HG03097 (cell line): ENCODE measurements at regions not wholly inside any gene's neighbourhood (a gene's known extent, or its start where the extent isn't known, plus 50 kb on each side); places are given as distances from the start of the nearest gene placed in this dataset.
"Not testable (repeated sequence)": the region's sequence is repeated elsewhere in the genome, so short reads cannot be mapped to it uniquely, and the experiment has no call there.

Experiments
- ATAC-seq: cut with Tn5 transposase; IDR thresholded peaks from one replicate; pipeline ENCODE4 v1.9.1; 2021; ENCODE audit not compliant: unreplicated experiment, low FRiP score

GRCh38 chr5:96483878-96484277 lies 50.8 kb upstream of the PCSK1 start:
- no peak for ATAC-seq

GRCh38 chr5:96487859-96488258 lies 54.8 kb upstream of the PCSK1 start:
- ATAC-seq = no peak

DNA sequence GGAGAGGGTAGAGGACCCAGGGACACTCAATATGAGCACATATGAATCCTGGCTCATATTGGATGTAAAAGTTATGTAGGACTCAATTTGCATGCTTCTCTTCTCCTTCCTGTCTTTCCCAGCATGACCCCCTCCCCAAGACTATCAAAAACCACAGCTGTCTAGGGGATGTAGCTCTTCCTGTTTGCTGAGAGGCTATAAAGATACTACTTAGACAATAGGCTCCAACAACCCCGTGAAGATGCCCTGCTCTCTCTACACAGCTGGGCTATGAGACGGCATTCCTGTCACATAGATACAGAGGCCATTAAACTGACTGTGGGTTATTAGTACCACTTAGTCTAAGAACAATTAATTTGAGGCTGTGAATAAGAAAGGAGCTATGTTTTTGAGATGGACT lies 56.5 kb upstream of the PCSK1 start:
- no peak for ATAC-seq

- ATAC-seq = no peak
Measured at GRCh38 chr5:96492459-96493047, 59.5 kb upstream of the PCSK1 start.

DNA sequence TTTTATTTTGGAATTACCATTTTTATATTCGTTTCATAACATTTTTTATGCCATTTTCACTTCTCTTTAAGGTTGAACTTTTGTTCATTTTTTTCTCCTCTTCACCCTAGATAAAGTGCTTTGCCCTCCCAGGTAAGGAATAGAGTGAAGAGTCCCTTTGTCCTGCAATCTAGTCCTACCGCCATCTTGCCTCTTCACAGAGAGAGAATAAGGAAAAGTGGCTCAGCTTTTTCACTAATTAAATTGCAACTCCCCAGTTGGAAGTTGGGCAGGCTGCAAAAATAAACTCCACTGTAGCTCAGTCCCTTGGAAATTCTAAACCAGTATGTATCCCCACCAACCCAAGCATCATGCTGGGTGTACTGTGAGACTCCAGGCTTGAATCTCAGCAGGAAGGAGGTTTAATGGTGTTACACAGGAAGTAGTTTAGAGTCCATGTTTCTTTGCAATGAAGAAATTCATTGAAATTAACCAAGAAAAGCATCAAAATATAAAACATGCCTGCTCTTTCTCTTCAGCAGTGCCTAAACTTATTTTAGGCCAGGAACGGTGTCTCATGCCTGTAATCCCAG lies 60.3 kb upstream of the PCSK1 start:
- ATAC-seq = no peak

GRCh38 chr5:96495412-96495811 lies 62.4 kb upstream of the PCSK1 start:
- ATAC-seq = not testable (repeated sequence)

GRCh38 chr5:96497027-96497426 lies 64.0 kb upstream of the PCSK1 start:
- ATAC-seq = not testable (repeated sequence)

DNA sequence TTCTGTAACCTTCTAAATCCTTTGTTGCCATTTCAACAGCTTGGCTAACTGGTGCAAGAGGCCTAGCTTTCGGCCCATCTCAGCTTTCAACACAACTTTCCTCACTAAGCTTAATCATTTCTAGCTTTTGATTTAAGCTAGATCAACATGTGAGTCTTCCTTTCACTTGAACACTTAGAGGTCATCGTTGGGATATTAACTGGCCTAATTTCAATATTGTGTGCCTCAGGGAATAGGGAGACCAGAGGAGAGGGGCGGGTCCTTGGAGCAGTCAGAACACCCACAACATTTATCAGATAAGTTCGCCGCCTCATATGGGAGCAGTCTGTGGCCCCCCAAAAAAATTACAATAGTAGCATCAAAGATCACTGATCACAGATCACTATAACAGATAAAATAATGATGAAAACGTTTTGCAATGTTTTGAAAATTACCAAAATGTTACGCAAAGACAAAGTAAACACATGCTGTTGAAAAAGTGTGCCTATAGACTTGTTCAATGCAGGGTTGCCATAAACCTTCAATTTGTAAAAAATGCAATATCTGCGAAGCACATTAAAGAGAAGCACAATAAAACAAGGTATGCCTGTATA lies 66.8 kb upstream of the PCSK1 start:
- no peak for ATAC-seq

DNA sequence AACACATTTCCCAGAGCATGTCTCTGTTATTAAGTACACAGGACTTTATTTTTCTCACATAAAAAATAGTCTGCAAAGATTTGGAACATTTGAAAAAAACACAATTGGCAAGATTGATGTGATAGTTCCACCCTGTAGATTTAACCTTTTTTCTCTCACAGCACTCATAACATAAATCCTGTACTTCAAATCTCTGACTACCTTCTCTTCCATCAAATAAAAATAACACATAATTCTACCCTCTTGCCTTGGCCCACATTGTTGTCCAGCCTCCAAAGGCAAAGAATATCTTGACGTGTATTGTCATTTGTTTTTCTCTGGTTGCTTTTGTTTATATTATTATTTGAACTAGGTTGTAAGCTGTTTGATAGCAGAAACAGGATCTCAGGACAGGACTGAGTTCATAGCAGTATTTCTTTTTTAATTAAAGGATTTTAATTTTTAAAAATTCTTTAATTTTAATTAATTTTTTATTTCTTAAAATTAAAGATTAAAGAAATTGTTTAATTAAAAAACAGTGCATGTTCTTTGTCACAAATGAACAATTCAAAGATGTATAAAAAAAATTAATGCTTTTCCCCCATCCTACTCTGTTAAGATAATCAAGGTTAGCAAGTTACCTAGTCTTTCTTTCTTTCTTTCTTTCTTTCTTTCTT lies 69.1 kb upstream of the PCSK1 start:
- no peak for ATAC-seq

- ATAC-seq = no peak
Measured at GRCh38 chr5:96503501-96504236, 70.6 kb upstream of the PCSK1 start.

- no peak for ATAC-seq
Measured at GRCh38 chr5:96506376-96506775, 73.3 kb upstream of the PCSK1 start.

DNA sequence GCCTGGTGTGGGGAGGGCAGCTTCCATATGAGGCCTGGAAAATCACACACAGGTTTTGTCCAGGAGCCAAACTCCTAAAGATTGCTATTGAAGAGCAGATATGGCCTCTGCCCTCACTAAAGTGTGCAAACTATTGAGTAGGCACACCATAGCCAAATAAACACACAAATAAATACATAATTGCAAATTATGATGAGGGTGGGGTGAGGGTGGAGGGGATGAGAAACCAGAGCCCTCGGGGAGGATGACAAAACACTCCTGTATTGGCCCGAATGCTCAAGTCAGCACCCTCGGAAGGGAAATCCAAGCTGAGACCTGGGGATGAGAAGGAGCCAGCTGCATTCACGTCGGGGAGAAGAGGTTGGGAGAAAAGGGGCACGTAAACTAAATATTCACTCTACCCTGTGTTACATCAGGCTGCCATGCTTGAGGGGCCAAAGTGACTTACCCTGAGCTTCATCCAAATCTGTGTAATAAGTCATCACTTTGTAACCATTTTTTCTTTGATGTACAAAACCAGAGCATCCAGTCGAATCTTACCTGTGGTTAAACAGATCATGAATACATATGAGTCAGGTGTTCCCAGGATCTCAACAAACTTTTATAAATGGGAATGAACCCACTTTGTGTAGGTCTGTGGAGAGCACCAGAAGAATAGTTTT lies 73.9 kb upstream of the PCSK1 start:
- no peak for ATAC-seq

DNA sequence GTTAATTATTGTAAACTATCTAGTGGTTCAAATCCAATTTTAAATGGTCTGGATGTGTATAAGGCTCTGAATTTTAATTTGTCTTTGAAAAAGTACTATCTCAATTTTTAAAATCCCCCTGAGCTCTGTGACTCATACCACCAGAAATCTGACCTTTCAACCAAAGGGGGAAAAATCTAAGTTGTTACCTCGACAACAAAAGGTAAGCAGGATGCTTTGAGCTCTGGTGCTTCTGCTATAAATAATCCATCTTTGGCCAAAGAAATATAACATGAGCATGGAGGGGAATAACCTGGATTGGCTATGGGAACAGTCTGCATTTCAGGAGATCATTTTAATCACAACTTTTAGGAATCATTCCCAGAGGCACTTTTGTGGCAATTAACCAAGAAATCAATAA lies 76.3 kb upstream of the PCSK1 start:
- no peak for ATAC-seq

- ATAC-seq = no peak
Measured at GRCh38 chr5:96509721-96510350, 76.8 kb upstream of the PCSK1 start.

DNA sequence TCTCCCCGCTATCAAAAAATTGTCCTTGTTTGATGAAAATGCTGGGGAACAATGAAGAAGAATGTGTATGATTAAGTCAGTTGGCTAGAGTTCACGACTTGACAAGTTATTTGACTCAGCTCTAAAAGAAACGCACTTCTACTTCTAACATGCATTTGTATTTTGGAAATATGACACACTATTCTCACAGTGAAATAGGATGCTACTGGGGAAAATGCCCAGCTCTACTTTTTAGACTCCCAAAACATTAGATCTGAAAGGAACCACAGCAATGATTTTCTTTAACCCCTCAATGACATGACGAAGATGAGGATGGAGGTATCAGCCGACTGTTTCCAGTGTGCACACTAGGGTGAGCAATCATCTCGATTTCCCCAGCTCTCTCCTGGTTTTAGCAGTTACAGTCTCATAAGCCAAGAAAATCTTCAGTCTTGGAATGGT lies 83.6 kb upstream of the PCSK1 start:
- no peak for ATAC-seq

- no peak for ATAC-seq
Measured at GRCh38 chr5:96517295-96517694, 84.2 kb upstream of the PCSK1 start.

- ATAC-seq = no peak
Measured at GRCh38 chr5:96520345-96520744, 87.3 kb upstream of the PCSK1 start.

GRCh38 chr5:96522635-96523355 lies 89.7 kb upstream of the PCSK1 start:
- ATAC-seq = no peak

GRCh38 chr5:96527768-96528661 lies 95.0 kb upstream of the PCSK1 start:
- no peak for ATAC-seq
